ENCODE measurements at regions not wholly inside any gene's neighbourhood (a gene's known extent, or its start where the extent isn't known, plus 50 kb on each side); places are given as distances from the start of the nearest gene placed in this dataset.

DNA sequence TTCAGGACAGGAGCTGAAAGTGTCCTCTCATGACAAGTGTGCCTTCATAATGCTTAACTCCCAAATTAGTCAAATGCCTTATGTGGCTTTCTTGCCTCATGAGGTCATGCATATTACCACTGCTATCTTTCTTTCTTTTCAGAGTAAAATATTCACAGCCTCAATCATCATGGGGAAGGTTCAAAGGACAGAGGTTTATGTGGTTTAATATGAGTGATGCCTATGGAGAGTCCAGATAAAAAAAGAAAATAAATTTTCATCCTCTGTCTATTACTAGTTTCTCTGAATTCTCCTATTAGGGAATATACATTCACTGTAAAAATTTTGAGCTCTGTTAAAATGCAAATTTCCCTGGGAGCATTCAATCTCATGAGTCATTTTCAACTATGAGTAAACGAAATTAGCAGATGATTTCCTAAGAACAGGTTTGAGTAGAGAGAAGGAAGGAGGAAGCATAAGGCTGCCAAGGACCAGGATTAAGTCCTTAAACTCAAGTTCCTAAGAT, 396.9 kb upstream of the ADGRB3 start (continued):
- TF ChIP-seq, protein P1, sequence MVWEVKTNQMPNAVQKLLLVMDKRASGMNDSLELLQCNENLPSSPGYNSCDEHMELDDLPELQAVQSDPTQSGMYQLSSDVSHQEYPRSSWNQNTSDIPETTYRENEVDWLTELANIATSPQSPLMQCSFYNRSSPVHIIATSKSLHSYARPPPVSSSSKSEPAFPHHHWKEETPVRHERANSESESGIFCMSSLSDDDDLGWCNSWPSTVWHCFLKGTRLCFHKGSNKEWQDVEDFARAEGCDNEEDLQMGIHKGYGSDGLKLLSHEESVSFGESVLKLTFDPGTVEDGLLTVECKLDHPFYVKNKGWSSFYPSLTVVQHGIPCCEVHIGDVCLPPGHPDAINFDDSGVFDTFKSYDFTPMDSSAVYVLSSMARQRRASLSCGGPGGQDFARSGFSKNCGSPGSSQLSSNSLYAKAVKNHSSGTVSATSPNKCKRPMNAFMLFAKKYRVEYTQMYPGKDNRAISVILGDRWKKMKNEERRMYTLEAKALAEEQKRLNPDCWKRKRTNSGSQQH (CRISPR knock-in tag; IDR thresholded peaks at IDR 0.05), result no peak
- TF ChIP-seq, protein P2, sequence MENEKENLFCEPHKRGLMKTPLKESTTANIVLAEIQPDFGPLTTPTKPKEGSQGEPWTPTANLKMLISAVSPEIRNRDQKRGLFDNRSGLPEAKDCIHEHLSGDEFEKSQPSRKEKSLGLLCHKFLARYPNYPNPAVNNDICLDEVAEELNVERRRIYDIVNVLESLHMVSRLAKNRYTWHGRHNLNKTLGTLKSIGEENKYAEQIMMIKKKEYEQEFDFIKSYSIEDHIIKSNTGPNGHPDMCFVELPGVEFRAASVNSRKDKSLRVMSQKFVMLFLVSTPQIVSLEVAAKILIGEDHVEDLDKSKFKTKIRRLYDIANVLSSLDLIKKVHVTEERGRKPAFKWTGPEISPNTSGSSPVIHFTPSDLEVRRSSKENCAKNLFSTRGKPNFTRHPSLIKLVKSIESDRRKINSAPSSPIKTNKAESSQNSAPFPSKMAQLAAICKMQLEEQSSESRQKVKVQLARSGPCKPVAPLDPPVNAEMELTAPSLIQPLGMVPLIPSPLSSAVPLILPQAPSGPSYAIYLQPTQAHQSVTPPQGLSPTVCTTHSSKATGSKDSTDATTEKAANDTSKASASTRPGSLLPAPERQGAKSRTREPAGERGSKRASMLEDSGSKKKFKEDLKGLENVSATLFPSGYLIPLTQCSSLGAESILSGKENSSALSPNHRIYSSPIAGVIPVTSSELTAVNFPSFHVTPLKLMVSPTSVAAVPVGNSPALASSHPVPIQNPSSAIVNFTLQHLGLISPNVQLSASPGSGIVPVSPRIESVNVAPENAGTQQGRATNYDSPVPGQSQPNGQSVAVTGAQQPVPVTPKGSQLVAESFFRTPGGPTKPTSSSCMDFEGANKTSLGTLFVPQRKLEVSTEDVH (IDR thresholded peaks at IDR 0.05; ENCODE audit: low read depth, partially characterized antibody), result no peak
- TF ChIP-seq MCM3 (IDR thresholded peaks at IDR 0.05) (no peak), ZNF253 (CRISPR knock-in tag; conservative IDR thresholded peaks at IDR 0.05) (no peak), CBFA2T2 (conservative IDR thresholded peaks at IDR 0.05) (no peak)
- TF ChIP-seq, protein P3, sequence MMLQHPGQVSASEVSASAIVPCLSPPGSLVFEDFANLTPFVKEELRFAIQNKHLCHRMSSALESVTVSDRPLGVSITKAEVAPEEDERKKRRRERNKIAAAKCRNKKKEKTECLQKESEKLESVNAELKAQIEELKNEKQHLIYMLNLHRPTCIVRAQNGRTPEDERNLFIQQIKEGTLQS (IDR thresholded peaks at IDR 0.05), result peak; percentile 57
- TF ChIP-seq, protein P3 (CRISPR knock-in tag; conservative IDR thresholded peaks at IDR 0.05), result no peak

All from K562 (cell line).